ENCODE measurements at regions not wholly inside any gene's neighbourhood (a gene's known extent, or its start where the extent isn't known, plus 50 kb on each side); places are given as distances from the start of the nearest gene placed in this dataset.

- Histone ChIP-seq H2AFZ (ENCODE audit: low read depth) (no peak overlapping the region), H3K27ac (ENCODE audit: low read depth in 2 of 2, low read length in 1 of 2) (no peak overlapping the region), H3K4me2 (no peak overlapping the region), H3K4me3 (ENCODE audit: low read depth in 2 of 2, low read length in 1 of 2) (no peak overlapping the region), H3K9me3 (no peaks in the 10 kb centered on the region), H3K79me2 (ENCODE audit: insufficient read depth) (no peaks in the 10 kb centered on the region), H3K27me3 (ENCODE audit: insufficient read depth) (no peaks in the 10 kb centered on the region), H3F3A (replicated peaks; ENCODE audit: insufficient read depth) (no peaks in the 10 kb centered on the region), H4K20me1 (ENCODE audit: insufficient read depth) (no peaks in the 10 kb centered on the region), H3K4me1 (ENCODE audit: control insufficient read depth in 1 of 2, insufficient read depth in 2 of 2, low read depth in 1 of 2, low read length in 1 of 2) (no peaks in the 10 kb centered on the region), H3K9ac (no peak overlapping the region), H3K9me2 (no peaks in the 10 kb centered on the region), H3K36me3 (replicated peaks in 1 of 2; ENCODE audit: control insufficient read depth in 1 of 2, insufficient read depth in 2 of 2, low read length in 1 of 2) (no peaks in the 10 kb centered on the region)
- ChIA-PET POLR2A (no interaction called here), CTCF (interaction anchor here (1.4 kb wide), 1 partner anchor 21 kb away, joined by 8 read pairs; no protein-coding TSS in a partner anchor)
- TF ChIP-seq TEAD4 (IDR thresholded peaks at IDR 0.05; ENCODE audit: borderline replicate concordance, insufficient read depth) (no peak), RAD21 (IDR thresholded peaks at IDR 0.05; ENCODE audit: low read length) (peak; percentile 49)
- 20% methylated on average over 3 of the region's 3 CpGs for WGBS (ENCODE audit: low lambda C conversion rate)
- DNase-seq = no peak
Observed at GRCh38 chr3:22908989-22909507, 294.1 kb upstream of the UBE2E2 start.

GRCh38 chr3:22916933-22917332 is 286.2 kb upstream of the UBE2E2 start:
- no peak for TF ChIP-seq RAD21 (IDR thresholded peaks at IDR 0.05; ENCODE audit: low read length)
- TF ChIP-seq TEAD4 (IDR thresholded peaks at IDR 0.05; ENCODE audit: borderline replicate concordance, insufficient read depth) = no peak
- no peak for TF ChIP-seq ELF1 (IDR thresholded peaks at IDR 0.05)
- no peak for TF ChIP-seq CTCF (IDR thresholded peaks at IDR 0.05)
- no peak for TF ChIP-seq RXRA (IDR thresholded peaks at IDR 0.05; ENCODE audit: borderline replicate concordance, low read depth)
- Histone ChIP-seq H3K27me3 (ENCODE audit: insufficient read depth) (no peaks in the 10 kb centered on the region), H3K79me2 (ENCODE audit: insufficient read depth) (no peaks in the 10 kb centered on the region), H4K20me1 (ENCODE audit: insufficient read depth) (no peaks in the 10 kb centered on the region), H3K4me3 (ENCODE audit: low read depth in 2 of 2, low read length in 1 of 2) (no peak overlapping the region), H3K27ac (ENCODE audit: low read depth in 2 of 2, low read length in 1 of 2) (no peak overlapping the region), H2AFZ (ENCODE audit: low read depth) (no peak overlapping the region), H3K9me3 (no peaks in the 10 kb centered on the region), H3K4me1 (ENCODE audit: control insufficient read depth in 1 of 2, insufficient read depth in 2 of 2, low read depth in 1 of 2, low read length in 1 of 2) (no peaks in the 10 kb centered on the region), H3F3A (replicated peaks; ENCODE audit: insufficient read depth) (no peaks in the 10 kb centered on the region), H3K36me3 (replicated peaks in 1 of 2; ENCODE audit: control insufficient read depth in 1 of 2, insufficient read depth in 2 of 2, low read length in 1 of 2) (no peaks in the 10 kb centered on the region), H3K9ac (no peak overlapping the region), H3K9me2 (no peaks in the 10 kb centered on the region), H3K4me2 (no peak overlapping the region)
- 31% methylated on average over 2 of the region's 2 CpGs for WGBS (ENCODE audit: low lambda C conversion rate)
- no peak for DNase-seq
- ChIA-PET CTCF (interaction anchor here (1.1 kb wide), 1 partner anchor 14 kb away, joined by 3 read pairs; no protein-coding TSS in a partner anchor), POLR2A (no interaction called here)

- WGBS (ENCODE audit: low lambda C conversion rate) = 16% methylated on average over 3 of the region's 3 CpGs
- Histone ChIP-seq H3K36me3 (replicated peaks in 1 of 2; ENCODE audit: control insufficient read depth in 1 of 2, insufficient read depth in 2 of 2, low read length in 1 of 2) (no peaks in the 10 kb centered on the region), H3K9me3 (no peaks in the 10 kb centered on the region), H3K27ac (ENCODE audit: low read depth in 2 of 2, low read length in 1 of 2) (no peak overlapping the region), H3K9me2 (no peaks in the 10 kb centered on the region), H3K4me1 (ENCODE audit: control insufficient read depth in 1 of 2, insufficient read depth in 2 of 2, low read depth in 1 of 2, low read length in 1 of 2) (no peaks in the 10 kb centered on the region), H2AFZ (ENCODE audit: low read depth) (no peak overlapping the region), H3K4me2 (no peak overlapping the region), H3K27me3 (ENCODE audit: insufficient read depth) (no peaks in the 10 kb centered on the region), H4K20me1 (ENCODE audit: insufficient read depth) (no peaks in the 10 kb centered on the region), H3F3A (replicated peaks; ENCODE audit: insufficient read depth) (no peaks in the 10 kb centered on the region), H3K9ac (no peak overlapping the region), H3K4me3 (ENCODE audit: low read depth in 2 of 2, low read length in 1 of 2) (no peak overlapping the region), H3K79me2 (ENCODE audit: insufficient read depth) (no peaks in the 10 kb centered on the region)
- no peak for DNase-seq
- ChIA-PET POLR2A (no interaction called here), CTCF (interaction anchor here (0.5 to 1.0 kb wide), 2 partner anchors 40 to 95 kb away, joined by 3 read pairs; no protein-coding TSS in a partner anchor)
- no peak for TF ChIP-seq FOSL2 (IDR thresholded peaks at IDR 0.05; ENCODE audit: borderline replicate concordance, low read depth)
- TF ChIP-seq GABPA (IDR thresholded peaks at IDR 0.05; ENCODE audit: low read depth) = no peak
- no peak for TF ChIP-seq POLR2AphosphoS5 (IDR thresholded peaks at IDR 0.05; ENCODE audit: low read depth, low read length)
- no peak for TF ChIP-seq NRF1 (IDR thresholded peaks at IDR 0.05; ENCODE audit: low read depth, low read length)
- no peak for TF ChIP-seq USF2 (IDR thresholded peaks at IDR 0.05; ENCODE audit: borderline replicate concordance, low read depth, low read length)
- TF ChIP-seq MEF2A (IDR thresholded peaks at IDR 0.05; ENCODE audit: borderline replicate concordance, low read depth) = no peak
- TF ChIP-seq MAX (IDR thresholded peaks at IDR 0.05; ENCODE audit: low read depth) = no peak
- TF ChIP-seq FOXM1 (IDR thresholded peaks at IDR 0.05; ENCODE audit: low read depth) = no peak
- TF ChIP-seq REST (IDR thresholded peaks at IDR 0.05; ENCODE audit: low read depth, low read length) = no peak
- TF ChIP-seq RAD21 (IDR thresholded peaks at IDR 0.05; ENCODE audit: low read length) = no peak
- TF ChIP-seq USF1 (IDR thresholded peaks at IDR 0.05; ENCODE audit: borderline replicate concordance, low read depth) = no peak
Observed at GRCh38 chr3:22920006-22920405, 283.1 kb upstream of the UBE2E2 start.

Data from SK-N-SH (cell line).